ENCODE measurements at regions not wholly inside any gene's neighbourhood (a gene's known extent, or its start where the extent isn't known, plus 50 kb on each side); places are given as distances from the start of the nearest gene placed in this dataset.

GRCh38 chrX:26470941-26471340 lies 255.0 kb downstream of the MAGEB5 start:
- SMC1A ChIA-PET (ENCODE audit: uncharacterized antibody, unreplicated experiment): no interaction called here
- no peak overlapping the region for H3K9ac ChIP-seq (ENCODE audit: control insufficient read depth, insufficient read depth, low read length)
- no peak for TF ChIP-seq RBBP5 (conservative IDR thresholded peaks at IDR 0.05)
- no peak for TF ChIP-seq MYB (IDR thresholded peaks at IDR 0.05; ENCODE audit: borderline replicate concordance, low read depth, low read length)
- no peak for TF ChIP-seq NBN (IDR thresholded peaks at IDR 0.05)
- TF ChIP-seq BCL3 (IDR thresholded peaks at IDR 0.05; ENCODE audit: borderline replicate concordance, insufficient read depth, low read depth, low read length, poor library complexity, severe bottlenecking): no peak
- no peak for TF ChIP-seq HCFC1 (IDR thresholded peaks at IDR 0.05; ENCODE audit: low read length)
- TF ChIP-seq TCF3 (IDR thresholded peaks at IDR 0.05; ENCODE audit: borderline replicate concordance, insufficient read depth, low read depth, low read length): no peak
- no peak for TF ChIP-seq IRF5 (IDR thresholded peaks at IDR 0.05; ENCODE audit: borderline replicate concordance)
- no peak for TF ChIP-seq EZH2 (IDR thresholded peaks at IDR 0.05; ENCODE audit: borderline replicate concordance, control insufficient read depth, low read depth, low read length)
- TF ChIP-seq CUX1 (IDR thresholded peaks at IDR 0.05; ENCODE audit: insufficient replicate concordance, low read depth, low read length): no peak
- DNase-seq (ENCODE audit: low read depth, low spot score) (no peak), FAIRE-seq (no peak), ATAC-seq (no peak)
- intact Hi-C loops (cut with micrococcal nuclease; ENCODE audit: unreplicated experiment): no loop called here
- 16% methylated on average over 5 of the region's 5 CpGs for WGBS (ENCODE audit: insufficient coverage, insufficient replicate concordance, low lambda C conversion rate, missing lambda C conversion rate)
- no peaks in the 10 kb centered on the region for H4K20me1 ChIP-seq (ENCODE audit: control insufficient read depth, insufficient read depth)
- RAD21 ChIA-PET (ENCODE audit: unreplicated experiment): no interaction called here
- H3K79me2 ChIP-seq (ENCODE audit: control insufficient read depth, insufficient read depth, low read length): no peaks in the 10 kb centered on the region
- H3K4me3 ChIP-seq: no peak overlapping the region
- in situ Hi-C loops (cut with MboI): no loop called here
- no peak overlapping the region for H2AFZ ChIP-seq (ENCODE audit: control insufficient read depth, low read depth, low read length)
- no peaks in the 10 kb centered on the region for H3K27me3 ChIP-seq (replicated peaks in 1 of 2; ENCODE audit: control insufficient read depth in 2 of 2, insufficient read depth in 2 of 2, low read length in 1 of 2)
- H3K36me3 ChIP-seq (ENCODE audit: control insufficient read depth in 2 of 2, insufficient read depth in 2 of 2, low read length in 1 of 2): no peaks in the 10 kb centered on the region
- H3K4me1 ChIP-seq (ENCODE audit: control insufficient read depth, insufficient read depth, low read length): no peaks in the 10 kb centered on the region
- CTCF ChIA-PET: no interaction called here
- H3K27ac ChIP-seq (ENCODE audit: control insufficient read depth, insufficient read depth): no peak overlapping the region
- POLR2A ChIA-PET: no interaction called here
- BruUV-seq (replicated peaks): no TSS peak
- no peak overlapping the region for H3K4me2 ChIP-seq (ENCODE audit: control insufficient read depth, insufficient read depth)
- no peaks in the 10 kb centered on the region for H3K9me3 ChIP-seq (replicated peaks; ENCODE audit: control insufficient read depth, insufficient read depth, low read length)

All from GM12878 (cell line).